GM06990 (cell line): ENCODE measurements at regions not wholly inside any gene's neighbourhood (a gene's known extent, or its start where the extent isn't known, plus 50 kb on each side); places are given as distances from the start of the nearest gene placed in this dataset.

Source experiments
- DNase-seq: peaks from one replicate; pipeline ENCODE4 v3.0.0-alpha.2; 2011; ENCODE audit not compliant: insufficient read length; ENCODE audit errors: extremely low read depth
- H3K27me3 ChIP-seq: replicated peaks from 2 replicates; pipeline ENCODE4 v1.6.0; 2011; ENCODE audit warnings: low read length; ENCODE audit not compliant: control insufficient read depth, insufficient read depth
- H3K36me3 ChIP-seq: 2 replicates; pipeline ENCODE4 v1.5.1; 2011; ENCODE audit warnings: low read length; ENCODE audit not compliant: control insufficient read depth, insufficient read depth
- H3K4me3 ChIP-seq: replicated peaks from 2 replicates; pipeline ENCODE4 v1.5.1; 2011; ENCODE audit warnings: low read depth, mild to moderate bottlenecking, control low read depth, low read length
- CTCF ChIP-seq: IDR thresholded peaks from 2 replicates; pipeline ENCODE4 v1.5.1; 2011; ENCODE audit warnings: low read length, control low read depth, mild to moderate bottlenecking, inconsistent platforms; ENCODE audit not compliant: insufficient read depth, poor library complexity, severe bottlenecking

GRCh38 chr1:90358448-90358847, 358.7 kb downstream of the BARHL2 start:
- peak; percentile 19 for DNase-seq
- Histone ChIP-seq H3K27me3 (no peaks in the 10 kb centered on the region), H3K4me3 (no peak overlapping the region), H3K36me3 (no peaks in the 10 kb centered on the region)
- no peak for TF ChIP-seq CTCF

GRCh38 chr1:90357995-90358394, 359.1 kb downstream of the BARHL2 start:
- H3K36me3 ChIP-seq, result no peaks in the 10 kb centered on the region
- DNase-seq, result peak; percentile 53
- no peak for TF ChIP-seq CTCF
- H3K4me3 ChIP-seq, result no peak overlapping the region
- H3K27me3 ChIP-seq, result no peaks in the 10 kb centered on the region

GRCh38 chr1:90356991-90357390, 360.1 kb downstream of the BARHL2 start:
- Histone ChIP-seq H3K4me3 (no peak overlapping the region), H3K36me3 (no peaks in the 10 kb centered on the region), H3K27me3 (no peaks in the 10 kb centered on the region)
- TF ChIP-seq CTCF, result no peak
- no peak for DNase-seq

GRCh38 chr1:90356101-90356500, 361.0 kb downstream of the BARHL2 start:
- no peaks in the 10 kb centered on the region for H3K36me3 ChIP-seq
- DNase-seq, result no peak
- H3K4me3 ChIP-seq, result no peak overlapping the region
- H3K27me3 ChIP-seq, result no peaks in the 10 kb centered on the region
- no peak for TF ChIP-seq CTCF

GRCh38 chr1:90354704-90355103, 359.8 kb downstream of the ZNF326 start:
- TF ChIP-seq CTCF, result no peak
- Histone ChIP-seq H3K27me3 (no peaks in the 10 kb centered on the region), H3K36me3 (no peaks in the 10 kb centered on the region), H3K4me3 (no peak overlapping the region)
- no peak for DNase-seq

GRCh38 chr1:90351019-90351418, 356.1 kb downstream of the ZNF326 start:
- no peak for TF ChIP-seq CTCF
- Histone ChIP-seq H3K36me3 (no peaks in the 10 kb centered on the region), H3K4me3 (no peak overlapping the region), H3K27me3 (no peaks in the 10 kb centered on the region)
- no peak for DNase-seq
